OCI-LY7 (cell line): ENCODE measurements at regions not wholly inside any gene's neighbourhood (a gene's known extent, or its start where the extent isn't known, plus 50 kb on each side); places are given as distances from the start of the nearest gene placed in this dataset.

Experiments
- BruUV-seq: library from RNA; stranded (reverse); fragments of 400-500 nt; replicated peaks from 2 replicates; lab custom pipeline; 2021; lab: Mats Ljungman, UMichigan
- CTCF ChIA-PET: fragments of 300-600 bp; sonication (Branson Sonifier 250); formaldehyde crosslinking; loops from one replicate; lab custom pipeline; 2022; ENCODE audit warnings: antibody characterized with exemption; ENCODE audit not compliant: unreplicated experiment; lab: Charles Lee
- POLR2A ChIA-PET: fragments of 300-600 bp; sonication (Branson Sonifier 250); formaldehyde crosslinking; loops from one replicate; lab custom pipeline; 2022; ENCODE audit warnings: antibody characterized with exemption; lab: Charles Lee
- DNase-seq: peaks from one replicate; pipeline ENCODE4 v3.0.0-alpha.2; 2015; ENCODE audit warnings: low spot score
- H2AFZ ChIP-seq: fragments of 200-600 bp; sonication (generic), shearing (Covaris generic); 2 replicates; pipeline ENCODE4 v1.6.1; 2014; ENCODE audit warnings: mild to moderate bottlenecking, antibody characterized with exemption, low read length, moderate library complexity
- H3K27ac ChIP-seq: fragments of 200-600 bp; sonication (generic); 2 replicates; pipeline ENCODE4 v1.5.1; 2014; ENCODE audit warnings: mixed run types, low read depth, mild to moderate bottlenecking, moderate library complexity, low read length, inconsistent platforms; ENCODE audit not compliant: poor library complexity, severe bottlenecking
- H3K36me3 ChIP-seq: fragments of 200-600 bp; sonication (generic); 2 replicates; pipeline ENCODE4 v1.6.1; 2014; ENCODE audit warnings: mild to moderate bottlenecking, antibody characterized with exemption, low read length, moderate library complexity, mixed read lengths; ENCODE audit not compliant: insufficient read depth
- H3K4me1 ChIP-seq: fragments of 200-600 bp; sonication (generic); 2 replicates; pipeline ENCODE4 v1.5.1; 2014; ENCODE audit warnings: mild to moderate bottlenecking, low read length; ENCODE audit not compliant: insufficient read depth, poor library complexity, severe bottlenecking
- H3K4me2 ChIP-seq: fragments of 200-600 bp; sonication (generic); 2 replicates; pipeline ENCODE4 v1.6.1; 2014; ENCODE audit warnings: mild to moderate bottlenecking, low read length
- H3K4me3 ChIP-seq: fragments of 200-600 bp; sonication (generic); 2 replicates; pipeline ENCODE4 v1.5.1; 2014; ENCODE audit warnings: mild to moderate bottlenecking, low read depth, low read length; ENCODE audit not compliant: poor library complexity, severe bottlenecking
- H3K79me2 ChIP-seq: fragments of 200-600 bp; sonication (generic); 2 replicates; pipeline ENCODE4 v1.6.1; 2016; ENCODE audit warnings: low read depth, mild to moderate bottlenecking, low read length, moderate library complexity, mixed read lengths; ENCODE audit not compliant: insufficient read depth
- H3K9me2 ChIP-seq: fragments of 200-600 bp; sonication (generic); 2 replicates; pipeline ENCODE4 v1.6.1; 2016; ENCODE audit warnings: mild to moderate bottlenecking, low read length, mixed read lengths; ENCODE audit not compliant: insufficient read depth
- H3K9me3 ChIP-seq: fragments of 200-600 bp; sonication (generic); 2 replicates; pipeline ENCODE4 v1.6.1; 2014; ENCODE audit warnings: mild to moderate bottlenecking, mixed run types, low read length, mixed read lengths
- H4K20me1 ChIP-seq: fragments of 200-600 bp; sonication (generic); 2 replicates; pipeline ENCODE4 v1.6.1; 2014; ENCODE audit warnings: mild to moderate bottlenecking, antibody characterized with exemption, low read length, moderate library complexity, mixed read lengths; ENCODE audit not compliant: insufficient read depth
- CTCF ChIP-seq: fragments of 200-600 bp; sonication (generic); conservative IDR thresholded peaks from 2 replicates; pipeline ENCODE4 v1.5.1; 2014; ENCODE audit warnings: mild to moderate bottlenecking, antibody characterized with exemption, low read length, moderate library complexity, mixed read lengths
- EZH2phosphoT487 ChIP-seq: fragments of 200-600 bp; sonication (generic); IDR thresholded peaks from 2 replicates; pipeline ENCODE4 v1.6.1; 2018; ENCODE audit warnings: low read depth, borderline replicate concordance, mild to moderate bottlenecking, mixed run types, antibody characterized with exemption, low read length, moderate library complexity, mixed read lengths
- intact Hi-C: fragments of 100-400 bp; cut with micrococcal nuclease; formaldehyde crosslinking; loops from one replicate; pipeline ENCODE4 v1.10.0; 2022; ENCODE audit not compliant: unreplicated experiment

GRCh38 chr17:12579288-12579687 is 86.4 kb upstream of the MYOCD start:
- Histone ChIP-seq H3K4me2 (no peak overlapping the region), H3K27ac (no peak overlapping the region), H4K20me1 (no peaks in the 10 kb centered on the region), H3K9me3 (no peaks in the 10 kb centered on the region), H3K79me2 (no peaks in the 10 kb centered on the region; the same call in 1 of the 2 replicates), H3K4me3 (no peak overlapping the region), H3K9me2 (no peaks in the 10 kb centered on the region), H3K36me3 (no peaks in the 10 kb centered on the region), H2AFZ (no peak overlapping the region), H3K4me1 (no peaks in the 10 kb centered on the region)
- POLR2A ChIA-PET = no interaction called here
- CTCF ChIA-PET = no interaction called here
- intact Hi-C loops = no loop called here
- no peak for TF ChIP-seq EZH2phosphoT487
- TF ChIP-seq CTCF = no peak
- no peak for DNase-seq
- BruUV-seq = no TSS peak

DNA sequence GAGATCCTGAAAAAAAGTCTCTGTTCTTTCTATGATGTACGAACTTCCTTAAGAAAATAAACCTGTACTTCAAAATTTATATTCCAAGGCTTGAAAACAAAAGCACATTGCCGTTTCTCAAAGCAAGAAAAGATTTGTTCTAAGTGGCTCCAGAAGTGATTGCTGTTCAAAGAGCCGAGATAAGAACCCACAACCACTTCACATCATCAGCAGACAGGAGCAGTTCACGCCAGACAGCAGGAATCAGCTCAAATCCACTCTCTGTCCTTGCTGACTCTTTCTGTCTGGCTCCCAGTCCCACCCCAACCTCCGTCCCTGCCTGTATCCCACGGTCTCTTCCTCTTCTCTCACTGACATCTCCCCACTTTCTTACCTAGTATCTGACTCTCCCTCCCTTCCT is 85.0 kb upstream of the MYOCD start:
- no peaks in the 10 kb centered on the region for H4K20me1 ChIP-seq
- H3K79me2 ChIP-seq = no peaks in the 10 kb centered on the region; the same call in 1 of the 2 replicates
- CTCF ChIA-PET = no interaction called here
- H3K4me3 ChIP-seq = no peak overlapping the region
- H3K36me3 ChIP-seq = no peaks in the 10 kb centered on the region
- H2AFZ ChIP-seq = no peak overlapping the region
- no peak overlapping the region for H3K27ac ChIP-seq
- no peaks in the 10 kb centered on the region for H3K4me1 ChIP-seq
- no peaks in the 10 kb centered on the region for H3K9me2 ChIP-seq
- POLR2A ChIA-PET = no interaction called here
- no peaks in the 10 kb centered on the region for H3K9me3 ChIP-seq
- TF ChIP-seq CTCF (no peak), EZH2phosphoT487 (no peak)
- no peak for DNase-seq
- no peak overlapping the region for H3K4me2 ChIP-seq
- no TSS peak for BruUV-seq
- intact Hi-C loops = no loop called here

- BruUV-seq = no TSS peak
- Histone ChIP-seq H3K4me2 (no peak overlapping the region), H2AFZ (no peak overlapping the region), H3K36me3 (no peaks in the 10 kb centered on the region), H3K4me3 (no peak overlapping the region), H4K20me1 (no peaks in the 10 kb centered on the region), H3K4me1 (no peaks in the 10 kb centered on the region), H3K9me2 (no peaks in the 10 kb centered on the region), H3K9me3 (no peaks in the 10 kb centered on the region), H3K79me2 (no peaks in the 10 kb centered on the region), H3K27ac (no peak overlapping the region)
- TF ChIP-seq CTCF = no peak
- TF ChIP-seq EZH2phosphoT487 = no peak
- ChIA-PET POLR2A (no interaction called here), CTCF (no interaction called here)
- intact Hi-C loops = no loop called here
- DNase-seq = no peak
Measured at GRCh38 chr17:12584727-12585126, 81.0 kb upstream of the MYOCD start.
